B cell (primary cell): ENCODE measurements at regions not wholly inside any gene's neighbourhood (a gene's known extent, or its start where the extent isn't known, plus 50 kb on each side); places are given as distances from the start of the nearest gene placed in this dataset.

Source experiments
- ATAC-seq: fragments of 200-7000 bp; cut with Tn5 transposase; one replicate; pipeline ENCODE4 v1.10.0; 2021; ENCODE audit warnings: low read depth, mild to moderate bottlenecking, moderate number of reproducible peaks, moderate library complexity
- CTCF ChIA-PET: fragments of 350-600 bp; sonication (Branson Sonifier 250); formaldehyde crosslinking; loops from one replicate; lab custom pipeline; 2021; ENCODE audit warnings: antibody characterized with exemption, inconsistent platforms; lab: Charles Lee
- POLR2A ChIA-PET: fragments of 350-600 bp; sonication (Branson Sonifier 250); formaldehyde crosslinking; loops from one replicate; lab custom pipeline; 2021; ENCODE audit warnings: antibody characterized with exemption; lab: Charles Lee
- DNase-seq: peaks from one replicate; pipeline ENCODE4 v3.0.0; 2013
- H2AFZ ChIP-seq: 2 replicates; pipeline ENCODE4 v1.6.1; 2012; ENCODE audit warnings: mild to moderate bottlenecking, low read depth, low read length; ENCODE audit not compliant: insufficient read depth, poor library complexity, severe bottlenecking
- H3K27ac ChIP-seq, 2 donors: 1 replicate in 1 of 2; 2 replicates in 1 of 2; pipeline ENCODE4 v1.5.1; 2012 to 2013; ENCODE audit warnings: low read length in 2 of 2, mild to moderate bottlenecking in 2 of 2, moderate library complexity in 1 of 2
- H3K27me3 ChIP-seq, 4 experiments: fragments of 200-600 bp in 1 of 4; sonication (generic) in 1 of 4; replicated peaks in 1 of 4; 1 replicate in 2 of 4; 2 replicates in 2 of 4; pipeline versions ENCODE4 v1.6.1 to v1.7.0; 2013 to 2016; ENCODE audit warnings: low read length in 3 of 4, mild to moderate bottlenecking in 2 of 4, mixed read lengths in 1 of 4, moderate library complexity in 1 of 4; ENCODE audit not compliant: insufficient read depth in 4 of 4, control insufficient read depth in 3 of 4; ENCODE audit errors: control extremely low read depth in 1 of 4
- H3K36me3 ChIP-seq, 2 experiments: replicated peaks in 1 of 2; 1 replicate in 1 of 2; 2 replicates in 1 of 2; pipeline versions ENCODE4 v1.6.1 to v1.7.1; 2013; ENCODE audit warnings: low read length in 1 of 2; ENCODE audit not compliant: insufficient read depth in 2 of 2, control insufficient read depth in 1 of 2; ENCODE audit errors: control extremely low read depth in 1 of 2, extremely low read depth in 1 of 2
- H3K4me1 ChIP-seq, 2 donors: fragments of 200-600 bp in 1 of 2; sonication (generic) in 1 of 2; 1 replicate in 1 of 2; 2 replicates in 1 of 2; pipeline versions ENCODE4 v1.5.1 to v1.6.1; 2013 to 2017; ENCODE audit warnings: low read length in 2 of 2; ENCODE audit not compliant: control insufficient read depth in 2 of 2, insufficient read depth in 2 of 2
- H3K4me2 ChIP-seq: replicated peaks from 2 replicates; pipeline ENCODE3; 2012; ENCODE audit warnings: mild to moderate bottlenecking, low read depth, low read length; ENCODE audit not compliant: poor library complexity, severe bottlenecking
- H3K4me3 ChIP-seq, 5 experiments: fragments of 200-600 bp in 1 of 5; sonication (generic) in 1 of 5; 1 replicate in 3 of 5; 2 replicates in 2 of 5; pipeline versions ENCODE4 v1.5.1 to v1.7.0; 2011 to 2016; ENCODE audit warnings: low read length in 4 of 5, mild to moderate bottlenecking in 4 of 5, low read depth in 2 of 5, control low read depth in 1 of 5, moderate library complexity in 1 of 5; ENCODE audit not compliant: insufficient read depth in 1 of 5; ENCODE audit errors: control extremely low read depth in 1 of 5, extremely low read depth in 1 of 5
- H3K79me2 ChIP-seq: fragments of 200-600 bp; sonication (generic); one replicate; pipeline ENCODE4 v1.6.0; 2016; ENCODE audit warnings: low read length; ENCODE audit not compliant: control insufficient read depth, insufficient read depth
- H3K9ac ChIP-seq: fragments of 200-600 bp; sonication (generic); 2 replicates; pipeline ENCODE4 v1.6.1; 2017; ENCODE audit warnings: mild to moderate bottlenecking, low read length, moderate library complexity
- H3K9me3 ChIP-seq, 3 donors: one replicate each; pipeline versions ENCODE4 v1.6.1 to v1.7.1; 2013; ENCODE audit warnings: low read length in 2 of 3; ENCODE audit not compliant: control insufficient read depth in 2 of 3, insufficient read depth in 1 of 3; ENCODE audit errors: control extremely low read depth in 1 of 3
- H4K20me1 ChIP-seq: 2 replicates; pipeline ENCODE4 v1.6.0; 2012; ENCODE audit warnings: mild to moderate bottlenecking, low read length; ENCODE audit not compliant: insufficient read depth, control insufficient read depth, poor library complexity, severe bottlenecking
- H3K27ac Mint-ChIP-seq: one replicate; pipeline ENCODE4 v1.8.0; 2021; ENCODE audit warnings: mixed read lengths
- H3K27me3 Mint-ChIP-seq: one replicate; pipeline ENCODE4 v1.8.0; 2021; ENCODE audit warnings: mixed read lengths
- H3K4me1 Mint-ChIP-seq: one replicate; pipeline ENCODE4 v1.8.0; 2021; ENCODE audit warnings: mixed read lengths
- H3K4me3 Mint-ChIP-seq: one replicate; pipeline ENCODE4 v1.8.0; 2021; ENCODE audit warnings: mixed read lengths
- H3K9me3 Mint-ChIP-seq: one replicate; pipeline ENCODE4 v1.8.0; 2022; ENCODE audit warnings: mixed read lengths; ENCODE audit not compliant: insufficient read depth
- CTCF ChIP-seq: fragments of 200-600 bp; IDR thresholded peaks from one replicate; pipeline ENCODE4 v1.8.0; 2022; ENCODE audit warnings: antibody characterized with exemption, mild to moderate bottlenecking
- EZH2 ChIP-seq: IDR thresholded peaks from 2 replicates; pipeline ENCODE4 v1.6.1; 2012; ENCODE audit warnings: borderline replicate concordance, low read depth, mild to moderate bottlenecking, moderate library complexity, low read length; ENCODE audit not compliant: insufficient read depth, poor library complexity, severe bottlenecking
- WGBS: methylation state at CpG from one replicate; pipeline ENCODE4 v1.1.5; 2013; ENCODE audit warnings: missing lambda C conversion rate; ENCODE audit not compliant: insufficient coverage; 5-methylcytosine and 5-hydroxymethylcytosine counted together
- intact Hi-C: fragments of 100-400 bp; cut with micrococcal nuclease; formaldehyde crosslinking; loops from one replicate; pipeline ENCODE4 v1.10.0; 2022

GRCh38 chr12:131367983-131368667, 342.8 kb upstream of the SFSWAP start:
- no peak overlapping the region for H3K4me3 Mint-ChIP-seq
- no peaks in the 10 kb centered on the region for H3K27me3 ChIP-seq
- peaks cover 0 to 11% (median 0%) of the 10 kb centered on the region in 3 donors for H3K9me3 ChIP-seq
- H3K4me1 Mint-ChIP-seq: no peaks in the 10 kb centered on the region
- H3K27me3 Mint-ChIP-seq: peaks cover 3% of the 10 kb centered on the region
- H3K27ac ChIP-seq: no peak overlapping the region
- H3K27ac Mint-ChIP-seq: no peak overlapping the region
- H4K20me1 ChIP-seq: no peaks in the 10 kb centered on the region
- TF ChIP-seq EZH2 (no peak), CTCF (no peak)
- 94% methylated on average over 11 of the region's 12 CpGs for WGBS
- DNase-seq: no peak
- intact Hi-C loops: no loop called here
- ChIA-PET POLR2A (no interaction called here), CTCF (no interaction called here)
- no peak for ATAC-seq
- no peaks in the 10 kb centered on the region for H3K9me3 Mint-ChIP-seq
- H3K9ac ChIP-seq: no peak overlapping the region
- no peaks in the 10 kb centered on the region for H3K79me2 ChIP-seq
- no peak overlapping the region for H3K4me3 ChIP-seq
- no peaks in the 10 kb centered on the region for H3K36me3 ChIP-seq
- H3K4me2 ChIP-seq: no peak overlapping the region
- no peak overlapping the region for H2AFZ ChIP-seq
- H3K4me1 ChIP-seq: no peaks in the 10 kb centered on the region

GRCh38 chr12:131368668-131369071, 342.2 kb upstream of the SFSWAP start:
- Mint-ChIP-seq H3K27ac (no peak overlapping the region), H3K9me3 (no peaks in the 10 kb centered on the region), H3K4me1 (no peaks in the 10 kb centered on the region), H3K27me3 (peaks cover 3% of the 10 kb centered on the region), H3K4me3 (no peak overlapping the region)
- Histone ChIP-seq H3K27ac (no peak overlapping the region), H3K27me3 (no peaks in the 10 kb centered on the region), H3K4me2 (no peak overlapping the region), H4K20me1 (no peaks in the 10 kb centered on the region), H3K9ac (no peak overlapping the region), H3K79me2 (no peaks in the 10 kb centered on the region), H3K4me3 (no peak overlapping the region), H3K4me1 (no peaks in the 10 kb centered on the region), H2AFZ (no peak overlapping the region), H3K9me3 (peaks cover 0 to 8% (median 0%) of the 10 kb centered on the region in 3 donors), H3K36me3 (no peaks in the 10 kb centered on the region)
- ChIA-PET CTCF (no interaction called here), POLR2A (no interaction called here)
- TF ChIP-seq CTCF: no peak
- no peak for TF ChIP-seq EZH2
- no peak for ATAC-seq
- intact Hi-C loops: no loop called here
- WGBS: 92% methylated on average over 4 of the region's 5 CpGs
- no peak for DNase-seq
